PFSK-1 (cell line): ENCODE measurements at regions not wholly inside any gene's neighbourhood (a gene's known extent, or its start where the extent isn't known, plus 50 kb on each side); places are given as distances from the start of the nearest gene placed in this dataset.

Source experiments
- FOXP2 ChIP-seq: optimal IDR thresholded peaks from 2 replicates; pipeline ENCODE3; 2011; ENCODE audit warnings: borderline replicate concordance, control low read depth, inconsistent platforms; ENCODE audit not compliant: insufficient read depth; ENCODE audit errors: extremely low read length, extremely low read depth
- POLR2AphosphoS5 ChIP-seq: IDR thresholded peaks from 2 replicates; pipeline ENCODE4 v1.6.1; 2012; ENCODE audit warnings: low read depth, mild to moderate bottlenecking, control low read depth, low read length, moderate library complexity
- REST ChIP-seq, 2 experiments: IDR thresholded peaks; 2 replicates each; pipeline versions ENCODE4 v1.6.1 to v1.8.0; 2011 to 2012; ENCODE audit warnings: low read depth in 2 of 2, low read length in 2 of 2, control low read depth in 1 of 2, inconsistent platforms in 1 of 2, mild to moderate bottlenecking in 1 of 2, moderate library complexity in 1 of 2; ENCODE audit not compliant: insufficient read depth in 1 of 2
- SIN3A ChIP-seq: IDR thresholded peaks from 2 replicates; pipeline ENCODE4 v1.6.1; 2012; ENCODE audit warnings: mild to moderate bottlenecking, low read length, moderate library complexity, borderline replicate concordance; ENCODE audit not compliant: insufficient read depth
- TAF1 ChIP-seq: IDR thresholded peaks from 2 replicates; pipeline ENCODE4 v1.6.1; 2012; ENCODE audit warnings: low read length, control low read depth, borderline replicate concordance; ENCODE audit not compliant: insufficient read depth

GRCh38 chr2:150100336-150100735, 387.1 kb downstream of the RND3 start:
- TF ChIP-seq POLR2AphosphoS5 (no peak), FOXP2 (no peak), TAF1 (no peak), REST (IDR thresholded peaks at IDR 0.05; ENCODE audit: insufficient read depth in 1 of 2, low read depth in 2 of 2, low read length in 2 of 2) (no peak), SIN3A (no peak)

- TF ChIP-seq REST (IDR thresholded peaks at IDR 0.05; ENCODE audit: insufficient read depth in 1 of 2, low read depth in 2 of 2, low read length in 2 of 2) (no peak), SIN3A (no peak), TAF1 (no peak), FOXP2 (no peak), POLR2AphosphoS5 (no peak)
Observed at GRCh38 chr2:150099805-150100204, 387.7 kb downstream of the RND3 start.

GRCh38 chr2:150097901-150098531, 389.5 kb downstream of the RND3 start:
- TF ChIP-seq REST (IDR thresholded peaks at IDR 0.05; ENCODE audit: insufficient read depth in 1 of 2, low read depth in 2 of 2, low read length in 2 of 2) (no peak), TAF1 (no peak), POLR2AphosphoS5 (no peak), SIN3A (no peak), FOXP2 (no peak)

- TF ChIP-seq REST (IDR thresholded peaks at IDR 0.05; ENCODE audit: insufficient read depth in 1 of 2, low read depth in 2 of 2, low read length in 2 of 2) (no peak), SIN3A (no peak), TAF1 (no peak), FOXP2 (no peak), POLR2AphosphoS5 (no peak)
Observed at GRCh38 chr2:150097402-150097801, 390.1 kb downstream of the RND3 start.
